NCI-H2227 (cell line): ENCODE measurements at regions not wholly inside any gene's neighbourhood (a gene's known extent, or its start where the extent isn't known, plus 50 kb on each side); places are given as distances from the start of the nearest gene placed in this dataset.

Experiments
- DNase-seq: peaks from one replicate; lab custom pipeline; 2025; ENCODE audit not compliant: unreplicated experiment; lab: John Stamatoyannopoulos, UW

- DNase-seq: no peak
Observed at GRCh38 chr12:94026596-94026995, 121.8 kb upstream of the PLXNC1 start.

GRCh38 chr12:94027561-94027960 lies 120.8 kb upstream of the PLXNC1 start:
- DNase-seq: no peak

GRCh38 chr12:94031763-94032162 lies 116.6 kb upstream of the PLXNC1 start:
- DNase-seq: peak; percentile 23

GRCh38 chr12:94032368-94032767 lies 116.0 kb upstream of the PLXNC1 start:
- DNase-seq: no peak

GRCh38 chr12:94033101-94033500 lies 115.3 kb upstream of the PLXNC1 start:
- no peak for DNase-seq

- DNase-seq: no peak
Observed at GRCh38 chr12:94033784-94034183, 114.6 kb upstream of the PLXNC1 start.

GRCh38 chr12:94037444-94037843 lies 110.9 kb upstream of the PLXNC1 start:
- DNase-seq: no peak

- no peak for DNase-seq
Observed at GRCh38 chr12:94038605-94039004, 109.8 kb upstream of the PLXNC1 start.

GRCh38 chr12:94039199-94039840 lies 109.1 kb upstream of the PLXNC1 start:
- no peak for DNase-seq

GRCh38 chr12:94039914-94040313 lies 108.5 kb upstream of the PLXNC1 start:
- no peak for DNase-seq

GRCh38 chr12:94041850-94042249 lies 106.5 kb upstream of the PLXNC1 start:
- no peak for DNase-seq

GRCh38 chr12:94042321-94042720 lies 106.1 kb upstream of the PLXNC1 start:
- DNase-seq: no peak

GRCh38 chr12:94046626-94047410 lies 101.6 kb upstream of the PLXNC1 start:
- no peak for DNase-seq

- DNase-seq: peak; percentile 16
Observed at GRCh38 chr12:94047781-94048567, 100.4 kb upstream of the PLXNC1 start.

- DNase-seq: no peak
Observed at GRCh38 chr12:94048757-94049156, 99.6 kb upstream of the PLXNC1 start.

- no peak for DNase-seq
Observed at GRCh38 chr12:94049718-94050117, 98.7 kb upstream of the PLXNC1 start.

- no peak for DNase-seq
Observed at GRCh38 chr12:94053676-94054075, 94.7 kb upstream of the PLXNC1 start.

GRCh38 chr12:94055528-94055927 lies 92.8 kb upstream of the PLXNC1 start:
- no peak for DNase-seq

GRCh38 chr12:94056419-94057158 lies 91.8 kb upstream of the PLXNC1 start:
- DNase-seq: no peak

- DNase-seq: no peak
Observed at GRCh38 chr12:94057262-94058151, 90.9 kb upstream of the PLXNC1 start.
